RCC 7860 (cell line): ENCODE measurements at regions not wholly inside any gene's neighbourhood (a gene's known extent, or its start where the extent isn't known, plus 50 kb on each side); places are given as distances from the start of the nearest gene placed in this dataset.

Source experiments
- DNase-seq: peaks from one replicate; pipeline ENCODE4 v3.0.0-alpha.2; 2015; ENCODE audit warnings: low spot score
- FAIRE-seq: peaks from 2 replicates; lab custom pipeline; 2012; peaks lifted over from hg19 to GRCh38; lab: Jason Lieb, UNC

- FAIRE-seq (no peak), DNase-seq (no peak)
These were observed 297.3 kb upstream of the RASA1 start for GRCh38 chr5:86970361-86970760.

- no peak for FAIRE-seq
- no peak for DNase-seq
These were observed 296.6 kb upstream of the RASA1 start for GRCh38 chr5:86971034-86971571.

GRCh38 chr5:86974955-86975354, 292.7 kb upstream of the RASA1 start:
- DNase-seq (no peak), FAIRE-seq (no peak)

- FAIRE-seq (no peak), DNase-seq (no peak)
These were observed 290.5 kb upstream of the RASA1 start for GRCh38 chr5:86977190-86977589.

- FAIRE-seq, result no peak
- DNase-seq, result no peak
These were observed 289.9 kb upstream of the RASA1 start for GRCh38 chr5:86977808-86978207.

GRCh38 chr5:86979811-86980411, 287.8 kb upstream of the RASA1 start:
- DNase-seq, result peak; percentile 73
- FAIRE-seq, result peak; percentile 81

- FAIRE-seq, result no peak
- no peak for DNase-seq
These were observed 285.8 kb upstream of the RASA1 start for GRCh38 chr5:86981898-86982297.

- no peak for FAIRE-seq
These were observed 284.5 kb upstream of the RASA1 start for GRCh38 chr5:86983208-86983607.

GRCh38 chr5:86986837-86987236, 280.8 kb upstream of the RASA1 start:
- FAIRE-seq, result no peak

More at GRCh38 chr5:86983208-86983607, 284.5 kb upstream of the RASA1 start:
- no peak for DNase-seq

GRCh38 chr5:86997516-86997915, 270.2 kb upstream of the RASA1 start:
- FAIRE-seq (no peak), DNase-seq (no peak)

More at GRCh38 chr5:86986837-86987236, 280.8 kb upstream of the RASA1 start:
- DNase-seq, result no peak

GRCh38 chr5:86999951-87000350, 267.7 kb upstream of the RASA1 start:
- FAIRE-seq (peak; percentile 30), DNase-seq (peak; percentile 61)

- FAIRE-seq (peak; percentile 27), DNase-seq (peak; percentile 41)
These were observed 265.2 kb upstream of the RASA1 start for GRCh38 chr5:87002485-87002884.

- FAIRE-seq (no peak), DNase-seq (no peak)
These were observed 263.6 kb upstream of the RASA1 start for GRCh38 chr5:87004101-87004500.

- FAIRE-seq (no peak), DNase-seq (no peak)
These were observed 259.9 kb upstream of the RASA1 start for GRCh38 chr5:87007737-87008136.

- no peak for DNase-seq
- FAIRE-seq, result no peak
These were observed 258.7 kb upstream of the RASA1 start for GRCh38 chr5:87008751-87009560.

GRCh38 chr5:87010736-87011135, 256.9 kb upstream of the RASA1 start:
- FAIRE-seq, result no peak
- DNase-seq, result no peak

GRCh38 chr5:87015901-87016300, 251.8 kb upstream of the RASA1 start:
- no peak for FAIRE-seq
- DNase-seq, result no peak

- DNase-seq (no peak), FAIRE-seq (no peak)
These were observed 247.4 kb upstream of the RASA1 start for GRCh38 chr5:87020099-87020934.

GRCh38 chr5:87022415-87022814, 245.3 kb upstream of the RASA1 start:
- DNase-seq, result no peak
- FAIRE-seq, result no peak

GRCh38 chr5:87027570-87027969, 240.1 kb upstream of the RASA1 start:
- FAIRE-seq, result no peak
- DNase-seq, result no peak

- DNase-seq, result no peak
- no peak for FAIRE-seq
These were observed 237.7 kb upstream of the RASA1 start for GRCh38 chr5:87029951-87030350.
